H1 (cell line): ENCODE measurements at regions not wholly inside any gene's neighbourhood (a gene's known extent, or its start where the extent isn't known, plus 50 kb on each side); places are given as distances from the start of the nearest gene placed in this dataset.

ENCODE experiments used
- CTCF ChIA-PET: fragments of 300-600 bp; sonication (Branson Sonifier 250); formaldehyde crosslinking; loops from one replicate; lab custom pipeline; 2021; ENCODE audit not compliant: partially characterized antibody; lab: Charles Lee
- POLR2A ChIA-PET: fragments of 300-600 bp; sonication (Branson Sonifier 250); formaldehyde crosslinking; loops from one replicate; lab custom pipeline; 2021; ENCODE audit warnings: inconsistent platforms; ENCODE audit not compliant: partially characterized antibody; lab: Charles Lee
- DNase-seq, 2 experiments: peaks; one replicate each; pipeline versions ENCODE4 v3.0.0 to v3.0.0-alpha.2; 2010 to 2022; ENCODE audit warnings: low spot score in 2 of 2, low read depth in 1 of 2, mixed read lengths in 1 of 2
- FAIRE-seq: peaks from 2 replicates; lab custom pipeline; 2011; peaks lifted over from hg19 to GRCh38; lab: Jason Lieb, UNC
- H2AFZ ChIP-seq: 2 replicates; pipeline ENCODE4 v1.8.1; 2012; ENCODE audit warnings: low read length, inconsistent platforms
- H2AK5ac ChIP-seq: 2 replicates; pipeline ENCODE4 v1.6.1; 2013; ENCODE audit warnings: low read depth, low read length
- H2BK120ac ChIP-seq: replicated peaks from 2 replicates; pipeline ENCODE3; 2013; ENCODE audit warnings: low read depth, low read length, inconsistent platforms
- H2BK12ac ChIP-seq: 2 replicates; pipeline ENCODE4 v1.6.1; 2013; ENCODE audit warnings: low read depth, low read length
- H2BK15ac ChIP-seq: 2 replicates; pipeline ENCODE4 v1.6.1; 2013; ENCODE audit warnings: low read length
- H2BK20ac ChIP-seq: 2 replicates; pipeline ENCODE4 v1.6.1; 2013; ENCODE audit warnings: low read length
- H2BK5ac ChIP-seq: 2 replicates; pipeline ENCODE4 v1.6.1; 2013; ENCODE audit warnings: low read depth, low read length
- H3K14ac ChIP-seq: 2 replicates; pipeline ENCODE4 v1.6.1; 2013; ENCODE audit warnings: inconsistent platforms; ENCODE audit not compliant: insufficient read length
- H3K18ac ChIP-seq: 2 replicates; pipeline ENCODE4 v1.6.1; 2013; ENCODE audit warnings: low read length; ENCODE audit errors: extremely low read depth
- H3K23ac ChIP-seq: 2 replicates; pipeline ENCODE4 v1.6.1; 2013; ENCODE audit warnings: inconsistent platforms; ENCODE audit not compliant: insufficient read length
- H3K23me2 ChIP-seq: 2 replicates; pipeline ENCODE4 v1.6.1; 2013; ENCODE audit warnings: low read depth, low read length
- H3K27ac ChIP-seq: 2 replicates; pipeline ENCODE4 v1.6.1; 2011; ENCODE audit warnings: low read depth, low read length, inconsistent platforms
- H3K27me3 ChIP-seq, 4 experiments: replicated peaks in 1 of 4; 1 replicate in 1 of 4; 2 replicates in 3 of 4; pipeline versions ENCODE4 v1.6.1 to v1.8.1; 2011 to 2013; ENCODE audit warnings: low read length in 3 of 4, mild to moderate bottlenecking in 3 of 4, inconsistent platforms in 2 of 4, mixed read lengths in 2 of 4, moderate library complexity in 1 of 4; ENCODE audit not compliant: control insufficient read depth in 3 of 4, insufficient read depth in 3 of 4; ENCODE audit errors: extremely low read depth in 1 of 4
- H3K36me3 ChIP-seq, 4 experiments: 2 replicates each; pipeline versions ENCODE4 v1.6.1 to v1.8.1; 2011 to 2013; ENCODE audit warnings: mild to moderate bottlenecking in 4 of 4, low read length in 3 of 4, moderate library complexity in 2 of 4, control low read depth in 1 of 4, inconsistent platforms in 1 of 4; ENCODE audit not compliant: insufficient read depth in 4 of 4, control insufficient read depth in 2 of 4
- H3K4ac ChIP-seq: replicated peaks from 2 replicates; pipeline ENCODE3; 2013; ENCODE audit warnings: low read length, low read depth, mixed read lengths, inconsistent platforms; ENCODE audit not compliant: insufficient read length
- H3K4me1 ChIP-seq, 4 experiments: replicated peaks in 1 of 4; 1 replicate in 1 of 4; 2 replicates in 3 of 4; pipeline versions ENCODE4 v1.6.1 to v1.8.1; 2011 to 2013; ENCODE audit warnings: low read length in 3 of 4, inconsistent platforms in 2 of 4, mixed read lengths in 1 of 4; ENCODE audit not compliant: insufficient read depth in 4 of 4, control insufficient read depth in 3 of 4
- H3K4me2 ChIP-seq, 2 experiments: 2 replicates each; pipeline versions ENCODE4 v1.6.1 to v1.8.1; 2011 to 2013; ENCODE audit warnings: low read depth in 2 of 2, low read length in 2 of 2, control low read depth in 1 of 2, inconsistent platforms in 1 of 2, mild to moderate bottlenecking in 1 of 2; ENCODE audit not compliant: insufficient read depth in 1 of 2
- H3K4me3 ChIP-seq, 4 experiments: fragments of 200-600, 300-600 bp in 1 of 4; sonication (generic), shearing (Covaris generic), sonication (Bioruptor Twin) in 1 of 4; 2 replicates each; pipeline versions ENCODE4 v1.5.1 to v1.8.1; 2011 to 2016; ENCODE audit warnings: low read length in 4 of 4, low read depth in 3 of 4, control low read depth in 2 of 4, inconsistent platforms in 2 of 4, mild to moderate bottlenecking in 2 of 4, mixed read lengths in 1 of 4, moderate library complexity in 1 of 4; ENCODE audit not compliant: insufficient read depth in 2 of 4; ENCODE audit errors: extremely low read depth in 1 of 4
- H3K56ac ChIP-seq: replicated peaks from 2 replicates; pipeline ENCODE3; 2013; ENCODE audit warnings: low read depth, mild to moderate bottlenecking, mixed read lengths, low read length, inconsistent platforms; ENCODE audit not compliant: insufficient read length
- H3K79me1 ChIP-seq: 2 replicates; pipeline ENCODE4 v1.6.1; 2013; ENCODE audit warnings: low read depth, low read length, control low read depth
- H3K79me2 ChIP-seq, 2 experiments: 2 replicates each; pipeline versions ENCODE4 v1.6.1 to v1.8.1; 2012 to 2013; ENCODE audit warnings: low read length in 2 of 2, mild to moderate bottlenecking in 2 of 2, inconsistent platforms in 1 of 2; ENCODE audit not compliant: insufficient read depth in 2 of 2, control insufficient read depth in 1 of 2
- H3K9ac ChIP-seq, 4 experiments: replicated peaks in 1 of 4; 1 replicate in 1 of 4; 2 replicates in 3 of 4; pipeline versions ENCODE4 v1.6.1 to v1.8.1; 2011 to 2013; ENCODE audit warnings: low read depth in 3 of 4, low read length in 3 of 4, control low read depth in 2 of 4, mild to moderate bottlenecking in 2 of 4, moderate library complexity in 2 of 4, inconsistent platforms in 1 of 4; ENCODE audit errors: extremely low read depth in 1 of 4
- H3K9me3 ChIP-seq, 2 experiments: 2 replicates each; pipeline versions ENCODE4 v1.6.1 to v1.8.1; 2012 to 2013; ENCODE audit warnings: mild to moderate bottlenecking in 2 of 2, moderate library complexity in 2 of 2, control low read depth in 1 of 2, inconsistent platforms in 1 of 2, low read depth in 1 of 2, low read length in 1 of 2, mixed read lengths in 1 of 2; ENCODE audit not compliant: insufficient read depth in 2 of 2
- H4K20me1 ChIP-seq, 2 experiments: replicated peaks in 1 of 2; 2 replicates each; pipeline versions ENCODE3 to v1.8.1; 2011 to 2013; ENCODE audit warnings: inconsistent platforms in 2 of 2, low read length in 2 of 2, mild to moderate bottlenecking in 1 of 2; ENCODE audit not compliant: insufficient read depth in 2 of 2, control insufficient read depth in 1 of 2
- H4K5ac ChIP-seq: 2 replicates; pipeline ENCODE4 v1.6.1; 2013; ENCODE audit warnings: low read length, low read depth, mixed read lengths, inconsistent platforms; ENCODE audit not compliant: insufficient read length
- H4K8ac ChIP-seq: 2 replicates; pipeline ENCODE4 v1.8.0; 2013; ENCODE audit warnings: mild to moderate bottlenecking, moderate library complexity, low read length, inconsistent platforms; ENCODE audit not compliant: insufficient read depth; ENCODE audit errors: extremely low read depth
- H4K91ac ChIP-seq: replicated peaks from 2 replicates; pipeline ENCODE3; 2013; ENCODE audit warnings: low read length, mixed read lengths, inconsistent platforms; ENCODE audit not compliant: insufficient read length
- BRCA1 ChIP-seq: IDR thresholded peaks from 2 replicates; pipeline ENCODE4 v1.6.1; 2012; ENCODE audit warnings: low read depth, low read length, improper control_type of control experiment
- EGR1 ChIP-seq: IDR thresholded peaks from 2 replicates; pipeline ENCODE4 v1.6.1; 2011; ENCODE audit warnings: low read depth, low read length, borderline replicate concordance
- POLR2A ChIP-seq, 2 experiments: IDR thresholded peaks; 1 replicate in 1 of 2; 2 replicates in 1 of 2; pipeline ENCODE4 v1.6.1; 2011; ENCODE audit warnings: low read depth in 2 of 2, low read length in 2 of 2, mild to moderate bottlenecking in 2 of 2; ENCODE audit errors: control extremely low read depth in 1 of 2
- SRF ChIP-seq: IDR thresholded peaks from 2 replicates; pipeline ENCODE4 v1.6.1; 2011; ENCODE audit warnings: mild to moderate bottlenecking, low read depth, low read length, moderate library complexity
- SUZ12 ChIP-seq: fragments of 200-600 bp; sonication (generic); IDR thresholded peaks from 2 replicates; pipeline ENCODE4 v1.6.1; 2012; ENCODE audit warnings: mild to moderate bottlenecking, inconsistent platforms, low read length, moderate library complexity, mixed read lengths
- TAF1 ChIP-seq: IDR thresholded peaks from 2 replicates; pipeline ENCODE4 v1.6.1; 2011; ENCODE audit warnings: mild to moderate bottlenecking, low read depth, low read length
- USF2 ChIP-seq: IDR thresholded peaks from 2 replicates; pipeline ENCODE4 v1.6.1; 2011; ENCODE audit warnings: low read length, improper control_type of control experiment
- WGBS, 2 experiments: shearing (Covaris generic) in 1 of 2; methylation state at CpG; one replicate each; pipeline versions ENCODE4 v1.1.6 to v1.1.7; 2013 to 2015; ENCODE audit warnings: low lambda C conversion rate in 2 of 2, mixed read lengths in 2 of 2, inconsistent platforms in 1 of 2, low coverage in 1 of 2, missing lambda C conversion rate in 1 of 2; ENCODE audit not compliant: insufficient replicate concordance in 2 of 2, insufficient coverage in 1 of 2, insufficient read length in 1 of 2; ENCODE audit errors: extremely low coverage in 1 of 2, missing lambda C conversion rate in 1 of 2; 5-methylcytosine and 5-hydroxymethylcytosine counted together

- Histone ChIP-seq H2BK120ac (no peak overlapping the region), H3K4me3 (no peak overlapping the region), H3K23me2 (no peaks in the 10 kb centered on the region), H4K91ac (no peak overlapping the region), H3K18ac (no peak overlapping the region), H3K14ac (no peak overlapping the region), H2BK12ac (no peak overlapping the region), H3K27me3 (no peaks in the 10 kb centered on the region), H4K5ac (no peak overlapping the region), H4K20me1 (no peaks in the 10 kb centered on the region), H2BK5ac (no peak overlapping the region), H3K9ac (no peak overlapping the region), H3K36me3 (no peaks in the 10 kb centered on the region), H2AFZ (no peak overlapping the region), H2BK20ac (no peak overlapping the region), H2BK15ac (no peak overlapping the region), H3K9me3 (no peaks in the 10 kb centered on the region), H3K56ac (no peak overlapping the region), H3K4ac (no peak overlapping the region), H2AK5ac (no peak overlapping the region), H3K23ac (no peak overlapping the region), H4K8ac (no peak overlapping the region), H3K4me1 (no peaks in the 10 kb centered on the region), H3K79me1 (no peaks in the 10 kb centered on the region), H3K79me2 (no peaks in the 10 kb centered on the region), H3K4me2 (no peak overlapping the region), H3K27ac (no peak overlapping the region)
- 84% methylated on average over 2 of the region's 2 CpGs; no CpG with 5 or more reads in 1 of the 2 experiments for WGBS, 2 experiments
- ChIA-PET CTCF (no interaction called here), POLR2A (interaction anchor here (1.5 kb wide), 1 partner anchor 13 kb away, joined by 3 read pairs; no protein-coding TSS in a partner anchor)
- DNase-seq (no peak), FAIRE-seq (no peak)
- no peak for TF ChIP-seq SUZ12
- TF ChIP-seq EGR1, result no peak
- TF ChIP-seq USF2, result no peak
- no peak for TF ChIP-seq SRF
- TF ChIP-seq TAF1, result no peak
- TF ChIP-seq BRCA1, result no peak
- TF ChIP-seq POLR2A (IDR thresholded peaks at IDR 0.05; ENCODE audit: control extremely low read depth in 1 of 2, low read depth in 2 of 2, low read length in 2 of 2), result no peak
Observed at GRCh38 chr10:3684891-3685290, 100.1 kb downstream of the KLF6 start.
